HepG2 (cell line): ENCODE measurements at regions not wholly inside any gene's neighbourhood (a gene's known extent, or its start where the extent isn't known, plus 50 kb on each side); places are given as distances from the start of the nearest gene placed in this dataset.

Source experiments
- ATAC-seq: fragments of 200-7000 bp; cut with Tn5 transposase; 3 replicates; pipeline ENCODE4 v1.9.1; 2020; ENCODE audit warnings: mild to moderate bottlenecking, moderate library complexity
- BruUV-seq: library from RNA; stranded (reverse); fragments of 400-500 nt; replicated peaks from 2 replicates; lab custom pipeline; 2021; lab: Mats Ljungman, UMichigan
- CTCF ChIA-PET: fragments of 300-600 bp; formaldehyde crosslinking; extraction: SDS; loops from one replicate; lab custom pipeline; 2021; ENCODE audit warnings: low total read pairs, inconsistent platforms, low intra/inter-chr PET ratio; lab: Yijun Ruan, JAX
- POLR2A ChIA-PET: fragments of 350-600 bp; sonication (Branson Sonifier 250); formaldehyde crosslinking; loops from one replicate; lab custom pipeline; 2020; ENCODE audit warnings: antibody characterized with exemption, inconsistent platforms; lab: Yijun Ruan, JAX
- DNase-seq: peaks from one replicate; pipeline ENCODE4 v3.0.0-alpha.2; 2015; ENCODE audit warnings: low spot score
- FAIRE-seq: peaks from 3 replicates; lab custom pipeline; 2011; peaks lifted over from hg19 to GRCh38; lab: Jason Lieb, UNC
- H2AFZ ChIP-seq: one replicate; pipeline ENCODE4 v1.6.1; 2011; ENCODE audit warnings: low read length, inconsistent platforms
- H3K27ac ChIP-seq: fragments of 300-600 bp; 3 replicates; pipeline ENCODE4 v1.8.0; 2011; ENCODE audit warnings: mixed run types, mild to moderate bottlenecking, mixed read lengths, low read length, inconsistent platforms; ENCODE audit not compliant: insufficient read depth; ENCODE audit errors: extremely low read length
- H3K27me3 ChIP-seq, 2 experiments: fragments of 200-600 bp in 1 of 2; 2 replicates in 1 of 2; 3 replicates in 1 of 2; pipeline versions ENCODE4 v1.6.0 to v1.8.0; 2011; ENCODE audit warnings: low read length in 2 of 2, mild to moderate bottlenecking in 2 of 2, moderate library complexity in 2 of 2, inconsistent platforms in 1 of 2; ENCODE audit not compliant: insufficient read depth in 2 of 2, control insufficient read depth in 1 of 2
- H3K36me3 ChIP-seq, 2 experiments: fragments of 200-600 bp in 1 of 2; replicated peaks in 1 of 2; 2 replicates in 1 of 2; 3 replicates in 1 of 2; pipeline versions ENCODE4 v1.5.1 to v1.8.0; 2011; ENCODE audit warnings: low read length in 2 of 2, inconsistent platforms in 1 of 2; ENCODE audit not compliant: insufficient read depth in 2 of 2, control insufficient read depth in 1 of 2
- H3K4me1 ChIP-seq: 2 replicates; pipeline ENCODE4 v1.5.1; 2012; ENCODE audit warnings: low read length, inconsistent platforms; ENCODE audit not compliant: insufficient read depth
- H3K4me2 ChIP-seq: 2 replicates; pipeline ENCODE4 v1.6.0; 2011; ENCODE audit warnings: low read depth, low read length, inconsistent platforms
- H3K4me3 ChIP-seq, 3 experiments: fragments of 200-600 bp in 1 of 3; sonication (generic), shearing (Covaris generic) in 1 of 3; replicated peaks in 1 of 3; 2 replicates each; pipeline ENCODE4 v1.5.1; 2011 to 2016; ENCODE audit warnings: low read length in 3 of 3, inconsistent platforms in 2 of 3, low read depth in 2 of 3, mild to moderate bottlenecking in 2 of 3, control low read depth in 1 of 3, mixed read lengths in 1 of 3; ENCODE audit not compliant: insufficient read depth in 1 of 3
- H3K79me2 ChIP-seq: one replicate; pipeline ENCODE4 v1.6.1; 2011; ENCODE audit warnings: low read length, inconsistent platforms; ENCODE audit not compliant: insufficient read depth
- H3K9ac ChIP-seq: 2 replicates; pipeline ENCODE4 v1.6.0; 2011; ENCODE audit warnings: mild to moderate bottlenecking, low read depth, low read length, inconsistent platforms; ENCODE audit not compliant: insufficient read depth
- H3K9me3 ChIP-seq: 2 replicates; pipeline ENCODE4 v1.5.1; 2012; ENCODE audit warnings: mild to moderate bottlenecking, low read length
- H4K20me1 ChIP-seq: 2 replicates; pipeline ENCODE4 v1.6.0; 2011; ENCODE audit warnings: inconsistent platforms, mild to moderate bottlenecking, low read length, moderate library complexity; ENCODE audit not compliant: insufficient read depth
- FOXK1 ChIP-seq: sonication (generic); formaldehyde crosslinking; IDR thresholded peaks from 2 replicates; pipeline ENCODE4 v1.4.0; 2020; ENCODE audit warnings: low read depth, missing genetic modification reagents, borderline replicate concordance
- HBP1 ChIP-seq: IDR thresholded peaks from 2 replicates; pipeline ENCODE4 v1.6.1; 2016; ENCODE audit warnings: low read depth, control low read depth
- HOXA5 ChIP-seq: sonication (generic); formaldehyde crosslinking; IDR thresholded peaks from 2 replicates; pipeline ENCODE4 v1.4.0; 2020; ENCODE audit warnings: missing genetic modification reagents
- IKZF4 ChIP-seq: sonication (generic); formaldehyde crosslinking; IDR thresholded peaks from 2 replicates; pipeline ENCODE4 v1.5.1; 2020; ENCODE audit warnings: borderline replicate concordance, mild to moderate bottlenecking, low read depth, missing genetic modification reagents; ENCODE audit errors: not compliant biosample characterization
- KDM5A ChIP-seq: fragments of 200-600 bp; sonication (generic); IDR thresholded peaks from 2 replicates; pipeline ENCODE4 v1.7.0; 2018; ENCODE audit warnings: antibody characterized with exemption, mild to moderate bottlenecking, low read length, borderline replicate concordance
- KDM5B ChIP-seq: sonication (generic); formaldehyde crosslinking; IDR thresholded peaks from 2 replicates; pipeline ENCODE4 v1.4.0; 2020; ENCODE audit warnings: missing genetic modification reagents, mild to moderate bottlenecking, borderline replicate concordance
- MATR3 ChIP-seq: sonication (generic); formaldehyde crosslinking; IDR thresholded peaks from 2 replicates; pipeline ENCODE4 v1.4.0; 2020; ENCODE audit warnings: missing genetic modification reagents
- PAF1 ChIP-seq: IDR thresholded peaks from 2 replicates; pipeline ENCODE4 v1.6.1; 2016; ENCODE audit warnings: missing genetic modification reagents, missing compliant biosample characterization
- RBM22 ChIP-seq: fragments of 200-400 bp; formaldehyde crosslinking; optimal IDR thresholded peaks from 2 replicates; pipeline ENCODE3; 2017; ENCODE audit warnings: mild to moderate bottlenecking, low read length, moderate library complexity
- TBX3 ChIP-seq: fragments of 450-650 bp; IDR thresholded peaks from 2 replicates; pipeline ENCODE4 v1.6.1; 2017; ENCODE audit warnings: antibody characterized with exemption, mild to moderate bottlenecking, inconsistent platforms, borderline replicate concordance
- TEF ChIP-seq: sonication (generic); formaldehyde crosslinking; IDR thresholded peaks from 2 replicates; pipeline ENCODE4 v1.5.0; 2020; ENCODE audit warnings: missing genetic modification reagents
- ZNF24 ChIP-seq: fragments of 450-650 bp; IDR thresholded peaks from 2 replicates; pipeline ENCODE4 v1.6.1; 2017; ENCODE audit warnings: antibody characterized with exemption, mild to moderate bottlenecking
- ZNF263 ChIP-seq: sonication (generic); formaldehyde crosslinking; IDR thresholded peaks from 2 replicates; pipeline ENCODE4 v1.4.0; 2020; ENCODE audit warnings: missing genetic modification reagents
- ZNF563 ChIP-seq: sonication (generic); formaldehyde crosslinking; IDR thresholded peaks from 2 replicates; pipeline ENCODE4 v1.8.0; 2022; ENCODE audit warnings: mild to moderate bottlenecking, moderate library complexity, missing genetic modification reagents
- ZNF772 ChIP-seq: sonication (generic); formaldehyde crosslinking; IDR thresholded peaks from 2 replicates; pipeline ENCODE4 v1.5.0; 2020; ENCODE audit warnings: mild to moderate bottlenecking, missing genetic modification reagents
- ZNF839 ChIP-seq: sonication (generic); formaldehyde crosslinking; IDR thresholded peaks from 2 replicates; pipeline ENCODE4 v1.4.0; 2020; ENCODE audit warnings: missing genetic modification reagents, mild to moderate bottlenecking, borderline replicate concordance
- WGBS: methylation state at CpG from one replicate; pipeline ENCODE4 v1.1.6; 2017; ENCODE audit warnings: low lambda C conversion rate; 5-methylcytosine and 5-hydroxymethylcytosine counted together
- in situ Hi-C: cut with HindIII; loops from 2 replicates; pipeline ENCODE4 v1.10.0; 2017; ENCODE audit warnings: low pct_unique_long_range_greater_than_20kb; ENCODE audit not compliant: extremely low pct_ligation_motif_present
- intact Hi-C: fragments of 100-400 bp; cut with micrococcal nuclease; formaldehyde crosslinking; loops from one replicate; pipeline ENCODE4 v1.10.0; 2022; ENCODE audit not compliant: unreplicated experiment
- TF ChIP-seq, protein P1 (sequence below): IDR thresholded peaks from 2 replicates; pipeline ENCODE4 v1.6.1; 2016
- TF ChIP-seq, protein P2 (sequence below): sonication (generic); formaldehyde crosslinking; IDR thresholded peaks from 2 replicates; pipeline ENCODE4 v1.4.0; 2020; ENCODE audit warnings: missing genetic modification reagents
- TF ChIP-seq, protein P3 (sequence below): sonication (generic); formaldehyde crosslinking; IDR thresholded peaks from 2 replicates; pipeline ENCODE4 v1.8.0; 2022; ENCODE audit warnings: missing genetic modification reagents, mild to moderate bottlenecking, inconsistent platforms, borderline replicate concordance

DNA sequence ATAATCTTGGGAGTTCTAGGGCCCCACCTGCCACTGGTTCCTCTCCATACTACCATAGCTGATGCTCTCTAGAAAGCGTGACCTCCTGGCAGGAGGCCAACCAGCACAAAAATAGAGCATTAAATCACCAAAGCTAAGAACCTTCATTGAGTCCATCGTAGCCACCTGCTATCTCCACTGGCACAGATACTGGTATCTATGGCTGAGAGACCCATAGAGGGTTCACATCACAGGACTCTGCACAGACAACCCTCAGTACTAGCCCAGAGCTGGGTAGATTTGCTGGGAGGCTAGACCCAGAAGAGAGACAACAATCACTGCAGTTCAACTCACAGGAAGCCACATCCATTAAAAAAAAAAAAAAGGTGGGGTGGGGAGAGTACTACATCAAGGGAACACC, 509.1 kb downstream of the DTWD2 start:
- ATAC-seq, result no peak
- Histone ChIP-seq H3K27ac (no peak overlapping the region), H3K9ac (no peak overlapping the region), H3K9me3 (no peaks in the 10 kb centered on the region), H3K4me3 (no peak overlapping the region), H3K4me1 (no peaks in the 10 kb centered on the region), H3K27me3 (no peaks in the 10 kb centered on the region), H3K4me2 (no peak overlapping the region), H3K36me3 (no peaks in the 10 kb centered on the region), H4K20me1 (no peaks in the 10 kb centered on the region), H3K79me2 (no peaks in the 10 kb centered on the region), H2AFZ (no peak overlapping the region)
- ChIA-PET POLR2A (no interaction called here), CTCF (no interaction called here)
- no TSS peak for BruUV-seq
- in situ Hi-C loops, result no loop called here
- intact Hi-C loops, result no loop called here
- FAIRE-seq, result no peak
- no peak for DNase-seq
- WGBS, result 7% methylated on average over 2 of the region's 2 CpGs
- no peak for TF ChIP-seq ZNF772 (CRISPR knock-in tag)
- no peak for TF ChIP-seq KDM5A
- TF ChIP-seq FOXK1 (CRISPR knock-in tag), result no peak
- TF ChIP-seq IKZF4 (CRISPR knock-in tag), result no peak
- TF ChIP-seq ZNF24, result no peak
- TF ChIP-seq MATR3 (CRISPR knock-in tag), result no peak
- TF ChIP-seq TEF (CRISPR knock-in tag), result no peak
- no peak for TF ChIP-seq PAF1 (CRISPR knock-in tag)
- TF ChIP-seq HOXA5 (CRISPR knock-in tag), result no peak
- TF ChIP-seq ZNF563, result no peak
- TF ChIP-seq RBM22, result no peak
- TF ChIP-seq, protein P1, sequence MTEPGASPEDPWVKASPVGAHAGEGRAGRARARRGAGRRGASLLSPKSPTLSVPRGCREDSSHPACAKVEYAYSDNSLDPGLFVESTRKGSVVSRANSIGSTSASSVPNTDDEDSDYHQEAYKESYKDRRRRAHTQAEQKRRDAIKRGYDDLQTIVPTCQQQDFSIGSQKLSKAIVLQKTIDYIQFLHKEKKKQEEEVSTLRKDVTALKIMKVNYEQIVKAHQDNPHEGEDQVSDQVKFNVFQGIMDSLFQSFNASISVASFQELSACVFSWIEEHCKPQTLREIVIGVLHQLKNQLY (CRISPR knock-in tag), result no peak
- no peak for TF ChIP-seq ZNF839 (CRISPR knock-in tag)
- TF ChIP-seq ZNF263 (CRISPR knock-in tag), result no peak
- no peak for TF ChIP-seq HBP1 (CRISPR knock-in tag)
- TF ChIP-seq, protein P2, sequence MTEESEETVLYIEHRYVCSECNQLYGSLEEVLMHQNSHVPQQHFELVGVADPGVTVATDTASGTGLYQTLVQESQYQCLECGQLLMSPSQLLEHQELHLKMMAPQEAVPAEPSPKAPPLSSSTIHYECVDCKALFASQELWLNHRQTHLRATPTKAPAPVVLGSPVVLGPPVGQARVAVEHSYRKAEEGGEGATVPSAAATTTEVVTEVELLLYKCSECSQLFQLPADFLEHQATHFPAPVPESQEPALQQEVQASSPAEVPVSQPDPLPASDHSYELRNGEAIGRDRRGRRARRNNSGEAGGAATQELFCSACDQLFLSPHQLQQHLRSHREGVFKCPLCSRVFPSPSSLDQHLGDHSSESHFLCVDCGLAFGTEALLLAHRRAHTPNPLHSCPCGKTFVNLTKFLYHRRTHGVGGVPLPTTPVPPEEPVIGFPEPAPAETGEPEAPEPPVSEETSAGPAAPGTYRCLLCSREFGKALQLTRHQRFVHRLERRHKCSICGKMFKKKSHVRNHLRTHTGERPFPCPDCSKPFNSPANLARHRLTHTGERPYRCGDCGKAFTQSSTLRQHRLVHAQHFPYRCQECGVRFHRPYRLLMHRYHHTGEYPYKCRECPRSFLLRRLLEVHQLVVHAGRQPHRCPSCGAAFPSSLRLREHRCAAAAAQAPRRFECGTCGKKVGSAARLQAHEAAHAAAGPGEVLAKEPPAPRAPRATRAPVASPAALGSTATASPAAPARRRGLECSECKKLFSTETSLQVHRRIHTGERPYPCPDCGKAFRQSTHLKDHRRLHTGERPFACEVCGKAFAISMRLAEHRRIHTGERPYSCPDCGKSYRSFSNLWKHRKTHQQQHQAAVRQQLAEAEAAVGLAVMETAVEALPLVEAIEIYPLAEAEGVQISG (CRISPR knock-in tag), result no peak
- TF ChIP-seq TBX3, result no peak
- TF ChIP-seq KDM5B, result no peak
- TF ChIP-seq, protein P3, sequence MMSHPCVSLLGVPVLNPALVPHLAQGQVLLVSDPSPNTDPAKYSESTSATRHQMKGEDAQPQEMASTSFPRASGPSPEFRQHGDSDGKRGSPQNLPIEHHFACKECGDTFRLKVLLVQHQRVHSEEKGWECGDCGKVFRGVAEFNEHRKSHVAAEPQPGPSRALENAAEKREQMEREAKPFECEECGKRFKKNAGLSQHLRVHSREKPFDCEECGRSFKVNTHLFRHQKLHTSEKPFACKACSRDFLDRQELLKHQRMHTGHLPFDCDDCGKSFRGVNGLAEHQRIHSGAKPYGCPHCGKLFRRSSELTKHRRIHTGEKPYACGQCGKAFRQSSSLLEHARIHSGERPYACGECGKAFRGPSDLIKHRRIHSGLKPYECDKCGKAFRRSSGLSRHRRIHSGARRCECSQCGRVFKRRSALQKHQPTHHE (CRISPR knock-in tag), result no peak
